ENCODE measurements at regions not wholly inside any gene's neighbourhood (a gene's known extent, or its start where the extent isn't known, plus 50 kb on each side); places are given as distances from the start of the nearest gene placed in this dataset.
"Not testable (repeated sequence)": the region's sequence is repeated elsewhere in the genome, so short reads cannot be mapped to it uniquely, and the experiment has no call there.

GRCh38 chr1:41998250-41998649, 79.5 kb upstream of the HIVEP3 start:
- Mint-ChIP-seq H3K4me1 (peaks cover 17% of the 10 kb centered on the region), H3K4me3 (no peak overlapping the region), H3K9me3 (peaks cover 23% of the 10 kb centered on the region), H3K27me3 (no peaks in the 10 kb centered on the region), H3K27ac (no peak overlapping the region), H3K36me3 (ENCODE audit: low read depth) (peaks cover 17% of the 10 kb centered on the region)
- no peak for DNase-seq
- ChIA-PET CTCF (no interaction called here), POLR2A (no interaction called here)

- H3K4me3 Mint-ChIP-seq, result no peak overlapping the region
- ChIA-PET POLR2A (no interaction called here), CTCF (no interaction called here)
- peaks cover 17% of the 10 kb centered on the region for H3K4me1 Mint-ChIP-seq
- H3K27ac Mint-ChIP-seq, result no peak overlapping the region
- no peak for DNase-seq
- peaks cover 23% of the 10 kb centered on the region for H3K9me3 Mint-ChIP-seq
- H3K27me3 Mint-ChIP-seq, result no peaks in the 10 kb centered on the region
- peaks cover 17% of the 10 kb centered on the region for H3K36me3 Mint-ChIP-seq (ENCODE audit: low read depth)
Observed at GRCh38 chr1:41997153-41997552, 78.4 kb upstream of the HIVEP3 start.

- Mint-ChIP-seq H3K4me3 (no peak overlapping the region), H3K27me3 (no peaks in the 10 kb centered on the region), H3K4me1 (peaks cover 17% of the 10 kb centered on the region), H3K9me3 (peaks cover 23% of the 10 kb centered on the region), H3K27ac (no peak overlapping the region), H3K36me3 (ENCODE audit: low read depth) (peaks cover 17% of the 10 kb centered on the region)
- ChIA-PET CTCF (no interaction called here), POLR2A (no interaction called here)
- no peak for DNase-seq
Observed at GRCh38 chr1:41995441-41996130, 76.9 kb upstream of the HIVEP3 start.

DNA sequence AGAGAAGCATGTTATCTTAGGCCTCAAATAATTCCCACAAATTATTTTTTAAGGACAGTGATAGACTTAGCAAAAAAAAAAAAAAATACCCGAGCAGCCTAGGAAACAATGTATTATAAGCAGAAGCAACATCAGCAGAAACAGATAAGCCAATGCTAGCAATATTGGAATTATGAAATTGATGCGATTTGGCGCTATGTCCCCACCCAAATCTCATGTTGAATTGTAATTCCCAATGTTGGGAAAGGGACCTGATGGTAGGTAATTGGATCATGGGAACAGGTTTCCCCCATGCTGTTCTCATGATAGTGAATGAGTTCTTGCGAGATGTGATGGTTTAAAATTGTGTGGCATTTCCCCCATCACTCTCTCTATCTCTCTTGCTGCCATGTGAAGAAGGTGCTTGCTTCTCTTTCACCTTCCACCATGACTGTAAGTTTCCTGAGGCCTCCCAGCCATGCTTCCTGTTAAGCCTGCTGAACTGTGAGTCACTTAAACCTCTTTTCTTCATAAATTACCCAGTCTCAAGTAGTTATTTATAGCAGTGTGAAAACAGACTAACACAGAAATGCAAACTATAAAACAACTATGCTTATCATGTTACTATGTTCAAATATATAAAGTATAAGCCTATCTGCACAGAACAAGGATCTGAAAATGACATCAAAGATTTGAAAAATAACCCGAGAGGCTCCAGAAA, 75.6 kb upstream of the HIVEP3 start:
- ChIA-PET CTCF (no interaction called here), POLR2A (no interaction called here)
- peaks cover 17% of the 10 kb centered on the region for H3K36me3 Mint-ChIP-seq (ENCODE audit: low read depth)
- no peak for DNase-seq
- H3K27ac Mint-ChIP-seq, result no peak overlapping the region
- H3K4me3 Mint-ChIP-seq, result no peak overlapping the region
- no peaks in the 10 kb centered on the region for H3K27me3 Mint-ChIP-seq
- H3K4me1 Mint-ChIP-seq, result peaks cover 17% of the 10 kb centered on the region
- peaks cover 23% of the 10 kb centered on the region for H3K9me3 Mint-ChIP-seq

DNA sequence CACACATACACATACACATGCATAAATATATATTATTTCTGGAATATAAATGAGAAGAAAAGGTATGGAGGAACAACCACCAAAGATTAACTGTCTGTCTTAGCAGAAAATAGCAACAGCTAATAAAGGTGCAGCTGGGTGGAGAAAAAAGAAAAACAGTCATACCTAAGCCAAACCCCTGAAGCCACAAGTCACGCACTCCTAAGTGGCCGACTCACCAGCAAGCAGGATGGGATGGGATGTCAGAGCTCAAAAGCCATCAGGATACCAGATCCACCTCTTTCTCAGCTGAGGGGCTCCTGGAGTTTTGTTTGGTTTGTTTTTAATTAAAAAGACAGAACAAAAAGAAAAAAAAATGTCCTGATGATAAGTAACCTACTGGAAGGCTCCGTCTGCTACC, 64.7 kb upstream of the HIVEP3 start:
- CTCF ChIA-PET, result no interaction called here
- Mint-ChIP-seq H3K27ac (no peak overlapping the region), H3K4me3 (no peak overlapping the region), H3K4me1 (peaks cover 37% of the 10 kb centered on the region), H3K36me3 (ENCODE audit: low read depth) (no peaks in the 10 kb centered on the region), H3K9me3 (no peaks in the 10 kb centered on the region), H3K27me3 (no peaks in the 10 kb centered on the region)
- DNase-seq, result no peak
- POLR2A ChIA-PET, result no interaction called here

DNA sequence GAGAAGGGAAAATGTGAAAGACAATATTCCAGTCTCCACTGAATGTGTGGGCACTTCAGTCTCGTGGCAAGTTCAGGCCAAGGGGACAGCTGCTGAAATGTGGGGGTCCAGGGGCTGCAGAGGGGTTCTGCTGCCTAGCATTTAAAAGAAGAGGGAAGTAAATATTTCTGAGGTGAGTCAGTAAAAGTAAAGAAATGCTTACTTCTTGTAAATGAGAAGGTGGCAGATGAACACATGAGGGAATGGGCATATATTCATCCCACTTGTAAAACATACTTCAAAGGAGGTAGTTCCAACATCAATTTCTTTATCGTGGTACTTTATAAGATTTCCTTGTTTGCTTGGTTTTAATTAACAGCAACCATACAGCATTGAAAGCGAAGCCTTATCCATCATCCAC, 63.1 kb upstream of the HIVEP3 start:
- ChIA-PET CTCF (interaction anchor here (0.9 to 1.0 kb wide), 2 partner anchors 90 to 170 kb away, joined by 4 read pairs; no protein-coding TSS in a partner anchor), POLR2A (interaction anchor here (0.7 kb wide), 1 partner anchor 90 kb away, joined by 3 read pairs; no protein-coding TSS in a partner anchor)
- H3K4me1 Mint-ChIP-seq, result peaks cover 37% of the 10 kb centered on the region
- H3K36me3 Mint-ChIP-seq (ENCODE audit: low read depth), result no peaks in the 10 kb centered on the region
- no peaks in the 10 kb centered on the region for H3K9me3 Mint-ChIP-seq
- no peak overlapping the region for H3K4me3 Mint-ChIP-seq
- peak overlapping the region; percentile 66 for H3K27ac Mint-ChIP-seq
- no peaks in the 10 kb centered on the region for H3K27me3 Mint-ChIP-seq
- no peak for DNase-seq

GRCh38 chr1:41980827-41981653, 62.3 kb upstream of the HIVEP3 start:
- Mint-ChIP-seq H3K36me3 (ENCODE audit: low read depth) (no peaks in the 10 kb centered on the region), H3K4me1 (peaks cover 37% of the 10 kb centered on the region), H3K9me3 (no peaks in the 10 kb centered on the region), H3K27me3 (no peaks in the 10 kb centered on the region), H3K27ac (peak overlapping the region; percentile 66), H3K4me3 (no peak overlapping the region)
- DNase-seq, result peak; percentile 50
- ChIA-PET POLR2A (interaction anchor here (0.7 to 1.2 kb wide), 2 partner anchors 61 to 89 kb away, joined by 3 to 4 read pairs; no protein-coding TSS in a partner anchor), CTCF (interaction anchor here (0.9 to 1.0 kb wide), 3 partner anchors 24 to 169 kb away, joined by 3 to 4 read pairs (median 4); no protein-coding TSS in a partner anchor)

DNA sequence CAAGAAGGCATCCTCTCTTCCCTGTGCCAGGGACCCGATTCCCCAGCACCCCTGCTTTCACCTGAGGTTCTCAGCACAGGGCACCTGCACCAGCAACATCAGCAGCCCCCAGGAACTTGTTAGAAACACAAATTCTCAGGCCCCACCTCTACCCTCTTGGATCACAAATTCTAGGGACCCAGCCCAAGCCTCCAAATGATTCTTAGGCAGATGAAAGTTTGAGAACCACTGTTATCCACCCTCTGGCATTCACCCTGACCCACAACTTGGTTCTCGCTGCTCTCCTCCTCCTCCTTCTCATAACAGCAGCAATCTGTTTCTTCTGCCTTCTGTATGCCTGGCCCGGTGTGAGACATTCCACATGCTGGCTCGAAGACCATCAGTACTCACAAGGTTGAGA, 60.3 kb upstream of the HIVEP3 start:
- no peak overlapping the region for H3K27ac Mint-ChIP-seq
- no peaks in the 10 kb centered on the region for H3K36me3 Mint-ChIP-seq (ENCODE audit: low read depth)
- no peaks in the 10 kb centered on the region for H3K27me3 Mint-ChIP-seq
- ChIA-PET CTCF (no interaction called here), POLR2A (no interaction called here)
- H3K4me3 Mint-ChIP-seq, result no peak overlapping the region
- H3K4me1 Mint-ChIP-seq, result peaks cover 37% of the 10 kb centered on the region
- no peak for DNase-seq
- H3K9me3 Mint-ChIP-seq, result no peaks in the 10 kb centered on the region

DNA sequence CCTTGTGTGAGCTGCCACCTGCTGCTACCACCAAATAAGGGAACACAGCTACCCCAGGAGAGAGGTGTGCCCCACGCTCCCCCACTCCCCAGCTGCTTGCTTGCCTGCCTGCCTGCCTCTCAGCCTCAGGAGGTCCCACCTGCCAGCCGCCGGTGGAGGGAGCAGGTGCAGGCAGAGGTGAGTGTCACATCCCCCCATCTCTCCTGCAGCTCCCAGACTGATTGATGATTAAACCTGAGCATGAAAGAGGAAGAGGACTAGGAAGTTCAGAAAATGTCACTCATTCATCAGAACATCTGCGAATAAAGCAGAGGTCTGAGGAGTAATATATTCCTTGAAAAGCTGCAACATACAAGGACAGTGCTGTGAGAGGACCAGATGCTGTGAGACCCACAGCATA, 58.6 kb upstream of the HIVEP3 start:
- CTCF ChIA-PET, result no interaction called here
- Mint-ChIP-seq H3K27ac (no peak overlapping the region), H3K9me3 (no peaks in the 10 kb centered on the region), H3K4me3 (no peak overlapping the region), H3K4me1 (peaks cover 34% of the 10 kb centered on the region), H3K36me3 (ENCODE audit: low read depth) (no peaks in the 10 kb centered on the region), H3K27me3 (no peaks in the 10 kb centered on the region)
- no peak for DNase-seq
- POLR2A ChIA-PET, result no interaction called here

GRCh38 chr1:41976671-41977070, 57.9 kb upstream of the HIVEP3 start:
- Mint-ChIP-seq H3K4me3 (no peak overlapping the region), H3K36me3 (ENCODE audit: low read depth) (no peaks in the 10 kb centered on the region), H3K27ac (no peak overlapping the region), H3K27me3 (no peaks in the 10 kb centered on the region), H3K4me1 (peaks cover 27% of the 10 kb centered on the region), H3K9me3 (no peaks in the 10 kb centered on the region)
- CTCF ChIA-PET, result no interaction called here
- DNase-seq, result no peak
- POLR2A ChIA-PET, result no interaction called here

DNA sequence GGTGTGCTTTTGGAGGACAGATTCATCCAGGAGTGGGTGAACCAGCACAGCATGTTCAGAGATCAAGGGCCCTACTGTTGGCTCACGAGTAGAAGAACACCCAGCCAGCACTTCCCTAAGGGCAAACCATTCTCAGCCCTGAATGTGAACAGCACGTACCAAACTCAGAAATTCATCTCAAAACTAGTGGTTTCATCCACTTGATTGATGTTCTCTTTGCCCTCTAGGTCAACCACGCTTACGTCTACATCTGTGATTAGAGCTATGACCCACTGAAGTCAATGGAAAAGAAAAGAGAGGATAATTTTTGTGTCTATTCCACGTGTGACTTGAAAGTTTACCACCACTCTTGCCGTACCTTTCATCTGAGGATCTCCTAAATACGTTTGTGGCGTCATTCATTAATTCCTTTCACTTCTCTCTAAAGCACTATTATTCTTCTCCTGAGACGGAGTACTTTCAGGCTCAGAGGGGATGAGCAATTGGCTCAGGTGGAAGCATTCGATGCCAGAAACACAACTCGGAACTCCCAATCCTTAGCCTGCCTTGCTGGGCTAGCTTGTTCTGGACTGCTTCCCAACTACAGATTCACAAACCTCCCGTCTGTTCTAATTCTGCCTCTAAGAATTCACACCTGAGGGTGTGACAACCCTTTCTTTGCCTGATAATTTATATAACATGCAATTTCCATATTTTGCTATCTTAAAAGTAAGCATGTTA, 57.3 kb upstream of the HIVEP3 start:
- Mint-ChIP-seq H3K36me3 (ENCODE audit: low read depth) (no peaks in the 10 kb centered on the region), H3K27me3 (no peaks in the 10 kb centered on the region), H3K9me3 (no peaks in the 10 kb centered on the region), H3K4me3 (no peak overlapping the region), H3K27ac (no peak overlapping the region), H3K4me1 (peaks cover 20% of the 10 kb centered on the region)
- CTCF ChIA-PET, result no interaction called here
- DNase-seq, result no peak
- POLR2A ChIA-PET, result no interaction called here

DNA sequence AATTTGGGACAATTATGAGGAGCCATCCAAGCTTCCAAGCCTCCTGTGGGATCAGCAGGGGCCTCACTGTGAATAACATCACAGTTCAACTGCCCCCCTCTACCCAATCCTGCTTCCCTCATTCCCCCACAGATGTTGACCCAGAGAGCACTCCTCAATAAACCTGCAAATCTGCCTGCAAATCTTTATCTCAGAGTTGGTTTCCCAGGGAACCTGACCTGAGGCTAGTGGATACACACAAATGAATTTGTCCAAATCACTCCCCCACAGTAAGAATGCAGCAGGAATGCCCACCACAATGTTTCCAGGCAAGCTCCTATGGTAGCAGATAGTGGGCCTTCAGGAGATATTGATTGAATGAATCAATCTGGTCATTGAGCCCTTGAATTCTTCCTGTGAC, 56.4 kb upstream of the HIVEP3 start:
- H3K4me1 Mint-ChIP-seq, result peaks cover 12% of the 10 kb centered on the region
- DNase-seq, result no peak
- ChIA-PET CTCF (no interaction called here), POLR2A (no interaction called here)
- H3K27ac Mint-ChIP-seq, result no peak overlapping the region
- H3K27me3 Mint-ChIP-seq, result no peaks in the 10 kb centered on the region
- no peaks in the 10 kb centered on the region for H3K9me3 Mint-ChIP-seq
- H3K4me3 Mint-ChIP-seq, result no peak overlapping the region
- H3K36me3 Mint-ChIP-seq (ENCODE audit: low read depth), result no peaks in the 10 kb centered on the region

DNA sequence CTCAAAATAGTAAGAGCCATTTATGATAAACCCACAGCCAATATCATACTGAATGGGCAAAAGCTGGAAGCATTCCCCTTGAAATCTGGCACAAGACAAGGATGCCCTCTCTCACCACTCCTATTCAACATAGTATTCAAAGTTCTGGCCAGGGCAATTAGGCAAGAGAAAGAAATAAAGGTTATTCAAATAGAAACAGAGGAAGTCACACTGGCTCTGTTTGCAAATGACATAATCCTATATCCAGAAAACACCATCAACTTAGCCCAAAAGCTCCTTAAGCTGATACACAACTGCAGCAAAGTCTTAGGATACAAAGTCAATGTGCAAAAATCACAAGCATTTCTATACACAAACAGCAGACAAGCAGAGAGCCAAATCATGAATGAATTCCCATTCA, 49.8 kb upstream of the HIVEP3 start:
- POLR2A ChIA-PET; H3K4me1 Mint-ChIP-seq; DNase-seq; CTCF ChIA-PET; H3K27ac Mint-ChIP-seq; H3K9me3 Mint-ChIP-seq; H3K36me3 Mint-ChIP-seq (ENCODE audit: low read depth); H3K27me3 Mint-ChIP-seq; H3K4me3 Mint-ChIP-seq: not testable (repeated sequence)
